GM10266 (cell line): ENCODE measurements at regions not wholly inside any gene's neighbourhood (a gene's known extent, or its start where the extent isn't known, plus 50 kb on each side); places are given as distances from the start of the nearest gene placed in this dataset.
"Not testable (repeated sequence)": the region's sequence is repeated elsewhere in the genome, so short reads cannot be mapped to it uniquely, and the experiment has no call there.

Experiments
- DNase-seq: peaks from one replicate; pipeline ENCODE4 v3.0.0; 2012; ENCODE audit errors: extremely low spot score
- CTCF ChIP-seq: IDR thresholded peaks from 2 replicates; pipeline ENCODE4 v1.5.1; 2012; ENCODE audit warnings: mild to moderate bottlenecking, low read depth; ENCODE audit not compliant: control insufficient read depth, insufficient read depth; ENCODE audit errors: missing control alignments

- TF ChIP-seq CTCF: no peak
- DNase-seq: no peak
Observed at GRCh38 chr2:59354498-59354897, 1113.4 kb upstream of the FANCL start.

GRCh38 chr2:59353306-59353921 lies 1112.3 kb upstream of the FANCL start:
- DNase-seq: no peak
- no peak for TF ChIP-seq CTCF

GRCh38 chr2:59342166-59342565 lies 1101.0 kb upstream of the FANCL start:
- no peak for DNase-seq

GRCh38 chr2:59339837-59340207 lies 1098.7 kb upstream of the FANCL start:
- DNase-seq: no peak
- no peak for TF ChIP-seq CTCF

More at GRCh38 chr2:59342166-59342565, 1101.0 kb upstream of the FANCL start:
- TF ChIP-seq CTCF: no peak

GRCh38 chr2:59339121-59339836 lies 1098.2 kb upstream of the FANCL start:
- no peak for TF ChIP-seq CTCF
- DNase-seq: no peak

GRCh38 chr2:59333007-59333406 lies 1091.9 kb upstream of the FANCL start:
- DNase-seq: no peak
- no peak for TF ChIP-seq CTCF

- DNase-seq: not testable (repeated sequence)
Observed at GRCh38 chr2:59326581-59327365, 1085.6 kb upstream of the FANCL start.
